SU-DHL-6 (cell line): ENCODE measurements at regions not wholly inside any gene's neighbourhood (a gene's known extent, or its start where the extent isn't known, plus 50 kb on each side); places are given as distances from the start of the nearest gene placed in this dataset.
"Not testable (repeated sequence)": the region's sequence is repeated elsewhere in the genome, so short reads cannot be mapped to it uniquely, and the experiment has no call there.

ENCODE experiments used
- H2AFZ ChIP-seq: fragments of 200-600 bp; sonication (generic); 2 replicates; pipeline ENCODE4 v1.6.1; 2014; ENCODE audit warnings: low read depth, mild to moderate bottlenecking, moderate library complexity, mixed read lengths, antibody characterized with exemption, low read length; ENCODE audit not compliant: severe bottlenecking
- H3F3A ChIP-seq: fragments of 200-600 bp; shearing (Covaris generic); 2 replicates; pipeline ENCODE4 v1.6.0; 2016; ENCODE audit warnings: antibody characterized with exemption, mild to moderate bottlenecking; ENCODE audit not compliant: insufficient read depth
- H3K27ac ChIP-seq: fragments of 200-600 bp; sonication (generic); 2 replicates; pipeline ENCODE4 v1.5.1; 2016; ENCODE audit warnings: low read depth, mild to moderate bottlenecking, low read length, moderate library complexity, mixed read lengths
- H3K27me3 ChIP-seq: fragments of 200-600 bp; sonication (generic), shearing (Covaris generic); 2 replicates; pipeline ENCODE4 v1.6.0; 2014; ENCODE audit warnings: mild to moderate bottlenecking, low read length
- H3K36me3 ChIP-seq: fragments of 200-600 bp; sonication (generic); 2 replicates; pipeline ENCODE4 v1.6.1; 2014; ENCODE audit warnings: mild to moderate bottlenecking, low read length, mixed read lengths
- H3K4me2 ChIP-seq: fragments of 300-600, 200-600 bp; shearing (Covaris generic), sonication (generic); 2 replicates; pipeline ENCODE4 v1.6.0; 2014; ENCODE audit warnings: low read length, low read depth, mild to moderate bottlenecking; ENCODE audit not compliant: poor library complexity, severe bottlenecking
- H3K4me3 ChIP-seq: fragments of 200-600 bp; sonication (generic); 2 replicates; pipeline ENCODE4 v1.5.1; 2014; ENCODE audit warnings: antibody characterized with exemption, low read length, mild to moderate bottlenecking, mixed read lengths; ENCODE audit not compliant: insufficient read depth, poor library complexity, severe bottlenecking
- H3K79me2 ChIP-seq: fragments of 200-600 bp; sonication (generic); 2 replicates; pipeline ENCODE4 v1.6.1; 2014; ENCODE audit warnings: mild to moderate bottlenecking, low read length, moderate library complexity; ENCODE audit not compliant: insufficient read depth
- H3K9ac ChIP-seq: fragments of 200-600 bp; sonication (generic); 2 replicates; pipeline ENCODE4 v1.7.0; 2014; ENCODE audit warnings: mild to moderate bottlenecking, low read length
- H3K9me2 ChIP-seq: fragments of 200-600 bp; sonication (generic); replicated peaks from 2 replicates; pipeline ENCODE4 v1.6.1; 2014; ENCODE audit warnings: low read length; ENCODE audit not compliant: insufficient read depth
- H3K9me3 ChIP-seq: fragments of 200-600 bp; sonication (generic); 2 replicates; pipeline ENCODE4 v1.6.1; 2014; ENCODE audit warnings: low read length, mixed read lengths; ENCODE audit not compliant: insufficient read depth
- H4K20me1 ChIP-seq: fragments of 200-600 bp; sonication (generic); 2 replicates; pipeline ENCODE4 v1.6.1; 2014; ENCODE audit warnings: low read depth, mild to moderate bottlenecking, antibody characterized with exemption, low read length, moderate library complexity, mixed read lengths
- CTCF ChIP-seq: fragments of 200-600 bp; sonication (generic); IDR thresholded peaks from one replicate; pipeline ENCODE4 v1.5.1; 2017; ENCODE audit warnings: antibody characterized with exemption, mild to moderate bottlenecking, low read length, moderate library complexity; ENCODE audit not compliant: insufficient read depth, poor library complexity, severe bottlenecking
- EZH2phosphoT487 ChIP-seq: fragments of 200-600 bp; sonication (generic), shearing (Covaris generic); conservative IDR thresholded peaks from 2 replicates; pipeline ENCODE4 v1.6.1; 2018; ENCODE audit warnings: mild to moderate bottlenecking, antibody characterized with exemption, low read length, moderate library complexity, mixed read lengths

GRCh38 chr6:152821525-152821924, 70.9 kb downstream of the VIP start:
- Histone ChIP-seq H2AFZ (no peak overlapping the region), H3K27ac (no peak overlapping the region), H4K20me1 (no peaks in the 10 kb centered on the region), H3K9ac (no peak overlapping the region), H3K27me3 (no peaks in the 10 kb centered on the region), H3K4me2 (no peak overlapping the region), H3K36me3 (no peaks in the 10 kb centered on the region), H3K79me2 (no peaks in the 10 kb centered on the region), H3K9me3 (no peaks in the 10 kb centered on the region), H3F3A (no peaks in the 10 kb centered on the region), H3K4me3 (no peak overlapping the region), H3K9me2 (no peaks in the 10 kb centered on the region)
- TF ChIP-seq CTCF (no peak), EZH2phosphoT487 (no peak)

- H3K79me2 ChIP-seq: no peaks in the 10 kb centered on the region
- no peaks in the 10 kb centered on the region for H3K27me3 ChIP-seq
- no peaks in the 10 kb centered on the region for H4K20me1 ChIP-seq
- H2AFZ ChIP-seq: no peak overlapping the region
- no peak for TF ChIP-seq EZH2phosphoT487
- no peak for TF ChIP-seq CTCF
- no peaks in the 10 kb centered on the region for H3K9me3 ChIP-seq
- H3K4me2 ChIP-seq: no peak overlapping the region
- no peaks in the 10 kb centered on the region for H3K9me2 ChIP-seq
- no peak overlapping the region for H3K9ac ChIP-seq
- H3K36me3 ChIP-seq: no peaks in the 10 kb centered on the region
- no peaks in the 10 kb centered on the region for H3F3A ChIP-seq
- H3K27ac ChIP-seq: no peak overlapping the region
- no peak overlapping the region for H3K4me3 ChIP-seq
These were observed 74.1 kb downstream of the VIP start for GRCh38 chr6:152824666-152825065.

- Histone ChIP-seq H3F3A (no peaks in the 10 kb centered on the region), H2AFZ (no peak overlapping the region), H4K20me1 (no peaks in the 10 kb centered on the region), H3K36me3 (no peaks in the 10 kb centered on the region), H3K9ac (no peak overlapping the region), H3K79me2 (no peaks in the 10 kb centered on the region), H3K27me3 (no peaks in the 10 kb centered on the region; the same call in 1 of the 2 replicates), H3K4me2 (no peak overlapping the region), H3K27ac (no peak overlapping the region), H3K4me3 (no peak overlapping the region), H3K9me2 (no peaks in the 10 kb centered on the region), H3K9me3 (no peaks in the 10 kb centered on the region)
- no peak for TF ChIP-seq EZH2phosphoT487
These were observed 77.8 kb downstream of the VIP start for GRCh38 chr6:152828431-152828830.

- not testable (repeated sequence) for H3K9ac ChIP-seq, H3K36me3 ChIP-seq, H3K27ac ChIP-seq, H4K20me1 ChIP-seq, H3K4me3 ChIP-seq, H2AFZ ChIP-seq, H3K9me2 ChIP-seq, H3K4me2 ChIP-seq, H3K9me3 ChIP-seq, H3K79me2 ChIP-seq, H3K27me3 ChIP-seq, H3F3A ChIP-seq
These were observed 83.8 kb downstream of the VIP start for GRCh38 chr6:152834366-152834765.
